Activated CD4-positive, alpha-beta memory T cell treated with anti-CD3 and anti-CD28 coated beads, Interleukin-2, amount 10 ng/mL, durations not matched to agents 7 days and 5 days (primary cell): ENCODE measurements at regions not wholly inside any gene's neighbourhood (a gene's known extent, or its start where the extent isn't known, plus 50 kb on each side); places are given as distances from the start of the nearest gene placed in this dataset.

ENCODE experiments used
- CTCF ChIA-PET: fragments of 350-600 bp; sonication (Branson Sonifier 250); formaldehyde crosslinking; loops from one replicate; lab custom pipeline; 2021; ENCODE audit warnings: antibody characterized with exemption, inconsistent platforms; lab: Charles Lee
- POLR2A ChIA-PET: fragments of 350-600 bp; sonication (Branson Sonifier 250); formaldehyde crosslinking; loops from one replicate; lab custom pipeline; 2021; ENCODE audit warnings: antibody characterized with exemption; lab: Charles Lee
- DNase-seq: peaks from one replicate; pipeline ENCODE4 v3.0.0-alpha.2; 2020
- H3K27ac Mint-ChIP-seq: one replicate; pipeline ENCODE4 v1.8.0; 2021; ENCODE audit warnings: mild to moderate bottlenecking, mixed read lengths
- H3K27me3 Mint-ChIP-seq: one replicate; pipeline ENCODE4 v1.8.0; 2021; ENCODE audit warnings: mixed read lengths
- H3K36me3 Mint-ChIP-seq: one replicate; pipeline ENCODE4 v1.8.0; 2021; ENCODE audit warnings: low read depth, mixed read lengths
- H3K4me1 Mint-ChIP-seq: one replicate; pipeline ENCODE4 v1.8.0; 2021; ENCODE audit warnings: mixed read lengths
- H3K4me3 Mint-ChIP-seq: one replicate; pipeline ENCODE4 v1.8.0; 2021; ENCODE audit warnings: mild to moderate bottlenecking, mixed read lengths
- H3K9me3 Mint-ChIP-seq: one replicate; pipeline ENCODE4 v1.8.0; 2021; ENCODE audit warnings: mixed read lengths

DNA sequence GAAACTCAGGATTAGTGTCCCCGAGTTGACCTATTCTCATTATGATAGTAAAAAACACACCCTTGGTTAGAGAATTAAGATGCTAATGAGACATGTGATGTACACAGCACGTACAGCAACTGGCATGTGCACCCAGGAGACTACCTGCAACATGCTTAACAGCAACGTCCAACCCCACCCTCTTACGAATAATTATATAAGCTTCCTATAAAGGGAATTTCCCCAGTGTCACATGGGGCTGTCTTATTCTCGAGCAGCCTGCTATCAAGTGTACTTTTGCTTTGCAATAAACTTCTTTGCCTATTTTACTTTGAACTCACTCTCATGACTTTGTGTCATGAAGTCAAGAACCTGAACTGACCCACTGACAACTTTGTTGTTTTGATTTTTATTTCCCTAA is 62.4 kb upstream of the PMFBP1 start:
- DNase-seq = no peak
- Mint-ChIP-seq H3K27ac (no peak overlapping the region), H3K4me3 (no peak overlapping the region), H3K4me1 (no peaks in the 10 kb centered on the region), H3K36me3 (no peaks in the 10 kb centered on the region), H3K9me3 (no peaks in the 10 kb centered on the region), H3K27me3 (peaks cover 17% of the 10 kb centered on the region)
- ChIA-PET POLR2A (no interaction called here), CTCF (no interaction called here)

DNA sequence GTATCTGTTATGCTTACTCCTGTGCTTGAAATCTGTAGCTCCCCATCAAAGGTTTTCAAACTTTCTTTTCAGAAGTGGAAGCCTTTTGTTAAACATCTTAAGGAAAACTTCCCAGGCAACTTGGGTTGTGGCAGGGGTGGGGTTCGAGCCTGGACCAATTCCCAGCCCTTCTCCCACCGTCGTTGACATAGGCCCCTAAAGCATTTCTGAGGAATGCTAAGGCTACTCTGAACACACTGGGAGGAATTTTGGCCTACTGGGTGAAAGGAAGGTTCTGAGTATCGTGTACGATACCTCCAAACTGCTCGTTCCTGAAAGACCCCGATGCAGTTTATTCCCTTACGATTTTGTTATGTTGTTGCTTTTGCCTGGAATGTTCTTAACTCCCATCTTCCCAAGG is 56.1 kb upstream of the PMFBP1 start:
- Mint-ChIP-seq H3K27me3 (peaks cover 11% of the 10 kb centered on the region), H3K36me3 (no peaks in the 10 kb centered on the region), H3K4me1 (no peaks in the 10 kb centered on the region), H3K4me3 (no peak overlapping the region), H3K27ac (no peak overlapping the region), H3K9me3 (no peaks in the 10 kb centered on the region)
- DNase-seq = no peak
- CTCF ChIA-PET = no interaction called here
- POLR2A ChIA-PET = no interaction called here

- no peaks in the 10 kb centered on the region for H3K9me3 Mint-ChIP-seq
- H3K27ac Mint-ChIP-seq = no peak overlapping the region
- H3K36me3 Mint-ChIP-seq = no peaks in the 10 kb centered on the region
- H3K27me3 Mint-ChIP-seq = peaks cover 5% of the 10 kb centered on the region
- CTCF ChIA-PET = interaction anchor here (1.2 kb wide), 1 partner anchor 607 kb away, joined by 4 read pairs; no protein-coding TSS in a partner anchor
- H3K4me3 Mint-ChIP-seq = no peak overlapping the region
- POLR2A ChIA-PET = no interaction called here
- DNase-seq = no peak
- H3K4me1 Mint-ChIP-seq = no peaks in the 10 kb centered on the region
These were observed 54.2 kb upstream of the PMFBP1 start for GRCh38 chr16:72226136-72226535.

DNA sequence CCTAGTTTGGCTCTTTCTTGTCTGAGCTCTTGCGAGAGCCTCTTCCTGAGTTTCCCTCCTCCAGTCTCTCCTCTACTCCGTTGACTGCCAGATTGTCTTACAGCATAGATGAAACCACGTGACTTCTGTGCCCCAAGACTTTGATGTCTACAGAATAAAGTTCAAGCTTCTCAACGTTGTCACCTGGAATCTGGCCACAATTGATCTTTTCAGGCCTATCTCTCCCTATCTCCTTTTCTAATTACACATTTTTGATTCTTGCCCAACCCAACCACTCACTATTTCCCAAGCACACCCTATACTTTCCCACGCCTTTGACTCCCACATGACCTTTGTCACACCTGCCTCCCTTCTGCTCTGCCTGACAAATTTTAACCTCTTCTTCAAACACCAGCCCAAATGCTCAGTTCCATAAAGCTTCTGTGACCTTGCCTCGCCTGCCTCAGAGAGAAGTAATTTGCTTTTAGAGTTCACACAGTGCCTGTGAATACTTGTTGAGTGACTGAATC is 52.4 kb upstream of the PMFBP1 start:
- POLR2A ChIA-PET = no interaction called here
- Mint-ChIP-seq H3K4me1 (no peaks in the 10 kb centered on the region), H3K27ac (no peak overlapping the region), H3K9me3 (no peaks in the 10 kb centered on the region), H3K36me3 (no peaks in the 10 kb centered on the region), H3K27me3 (peaks cover 3% of the 10 kb centered on the region), H3K4me3 (no peak overlapping the region)
- CTCF ChIA-PET = no interaction called here
- no peak for DNase-seq

- H3K27ac Mint-ChIP-seq = no peak overlapping the region
- H3K27me3 Mint-ChIP-seq = peaks cover 2% of the 10 kb centered on the region
- H3K4me1 Mint-ChIP-seq = no peaks in the 10 kb centered on the region
- no peaks in the 10 kb centered on the region for H3K36me3 Mint-ChIP-seq
- no peak for DNase-seq
- no peaks in the 10 kb centered on the region for H3K9me3 Mint-ChIP-seq
- H3K4me3 Mint-ChIP-seq = no peak overlapping the region
- ChIA-PET CTCF (no interaction called here), POLR2A (no interaction called here)
These were observed 50.5 kb upstream of the PMFBP1 start for GRCh38 chr16:72222503-72222902.
